HG02885 (cell line): ENCODE measurements at regions not wholly inside any gene's neighbourhood (a gene's known extent, or its start where the extent isn't known, plus 50 kb on each side); places are given as distances from the start of the nearest gene placed in this dataset.

ENCODE experiments used
- ATAC-seq: cut with Tn5 transposase; IDR thresholded peaks from one replicate; pipeline ENCODE4 v1.9.1; 2021; ENCODE audit warnings: mild to moderate bottlenecking; ENCODE audit not compliant: unreplicated experiment, poor library complexity

DNA sequence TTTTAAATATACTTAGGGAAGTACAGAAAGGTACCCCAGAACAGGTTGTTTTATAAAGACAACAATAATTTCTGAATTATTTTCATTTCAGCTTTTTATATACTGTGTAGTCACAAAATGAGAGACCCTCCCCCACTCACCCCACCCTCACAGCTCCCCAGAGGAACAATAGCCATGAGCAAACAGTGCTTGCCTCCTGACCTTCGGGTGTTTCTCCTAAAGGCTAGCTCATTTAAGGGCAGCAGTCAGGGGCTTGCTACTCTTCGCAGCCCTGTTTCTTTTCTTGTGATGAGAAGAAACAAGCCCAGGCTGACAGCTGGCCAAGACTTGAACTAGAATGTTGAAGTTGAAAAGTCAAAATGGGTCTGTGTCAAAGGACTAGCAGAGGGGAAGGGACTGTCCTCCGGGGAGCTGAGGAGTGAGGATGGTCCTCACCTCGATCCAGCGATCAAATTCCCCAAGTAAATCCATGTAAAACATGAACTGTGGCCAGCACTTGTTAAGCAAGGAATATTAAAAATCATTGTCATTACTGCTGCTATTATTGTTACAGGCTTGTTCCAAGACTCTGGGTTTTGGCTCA lies 133.8 kb upstream of the ARHGAP5 start:
- no peak for ATAC-seq

DNA sequence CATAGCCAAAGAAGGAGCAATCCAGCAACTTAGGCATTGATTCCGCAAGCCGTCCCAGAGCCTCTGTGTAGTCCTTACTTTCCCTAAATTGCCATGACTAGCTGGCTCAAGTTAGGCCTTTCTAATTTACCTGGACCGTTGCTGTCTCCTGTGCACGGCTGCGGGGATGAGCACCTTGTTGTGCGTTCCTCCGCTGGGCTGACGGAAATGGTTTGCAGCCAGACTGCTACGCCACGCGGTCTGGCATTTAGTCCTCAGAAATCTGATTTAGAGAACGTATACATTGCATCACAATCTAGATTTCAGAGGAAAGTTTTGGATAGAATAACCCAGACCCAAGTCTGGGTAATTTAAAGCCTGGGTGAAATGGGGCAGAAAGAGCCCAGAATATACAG lies 133.2 kb upstream of the ARHGAP5 start:
- no peak for ATAC-seq

DNA sequence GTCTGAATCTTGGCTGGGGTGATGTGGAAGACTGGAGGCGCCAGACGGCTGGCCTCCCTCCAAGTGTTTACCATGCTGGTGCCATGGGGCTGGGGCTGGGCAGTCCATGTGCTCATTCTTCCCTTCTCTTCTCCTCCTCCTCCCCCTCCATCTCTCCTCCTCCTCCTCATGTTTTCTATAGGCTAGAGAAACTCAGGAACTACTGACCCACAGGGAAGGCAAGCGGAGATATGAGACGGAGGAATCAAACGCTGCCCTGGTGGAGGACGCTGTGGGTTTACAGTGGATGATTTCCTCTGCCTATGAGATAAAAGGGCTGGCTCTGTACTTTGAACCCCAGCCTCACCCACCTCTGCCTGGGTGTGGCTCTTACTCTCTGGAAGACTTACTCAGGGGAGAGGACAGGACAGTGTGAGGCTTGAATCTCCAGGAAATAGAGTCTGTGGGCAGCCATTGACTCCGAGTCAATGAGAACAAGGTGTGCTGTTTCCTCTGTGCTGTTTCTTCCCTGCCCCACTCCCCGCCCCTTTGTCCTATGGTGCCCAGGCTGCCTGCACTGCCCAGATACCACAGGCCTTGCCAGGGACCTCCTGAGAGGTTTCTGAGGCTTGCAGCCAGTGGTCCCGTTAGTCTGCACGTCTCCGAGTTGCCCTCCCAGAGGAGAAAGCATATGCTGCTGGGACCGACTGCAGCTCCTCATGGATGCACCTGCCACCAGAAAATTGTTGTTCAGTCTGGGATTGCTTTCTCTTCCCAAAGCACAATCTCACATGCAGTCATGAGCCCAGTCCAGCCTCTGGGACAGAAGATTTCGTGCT lies 132.6 kb upstream of the ARHGAP5 start:
- no peak for ATAC-seq

DNA sequence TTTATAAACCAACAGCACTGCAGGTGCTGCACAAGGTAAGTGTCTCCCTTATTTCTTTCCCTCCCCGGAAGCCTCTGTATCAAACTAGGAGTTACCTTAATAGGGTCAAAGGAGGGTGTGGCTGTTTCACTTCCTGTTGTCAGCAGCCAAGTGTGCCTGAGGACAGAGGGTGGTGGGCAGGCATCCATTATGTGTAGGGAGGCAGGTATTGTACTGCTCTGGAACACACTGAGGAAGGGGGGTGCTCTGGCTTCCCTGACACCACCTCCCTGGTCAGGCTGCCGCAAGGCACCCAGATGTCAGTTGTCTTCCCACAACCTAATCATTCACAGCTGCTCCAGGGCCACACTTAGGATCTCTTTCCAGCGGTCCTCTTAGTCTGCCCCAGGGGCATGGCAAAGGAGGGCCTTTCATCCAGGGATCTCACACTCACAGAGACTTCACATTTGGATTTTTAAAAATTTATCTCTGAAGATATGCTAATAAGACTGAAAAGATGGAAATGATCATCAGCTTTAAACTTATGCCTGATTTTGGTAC lies 132.0 kb upstream of the ARHGAP5 start:
- ATAC-seq: peak; percentile 84

DNA sequence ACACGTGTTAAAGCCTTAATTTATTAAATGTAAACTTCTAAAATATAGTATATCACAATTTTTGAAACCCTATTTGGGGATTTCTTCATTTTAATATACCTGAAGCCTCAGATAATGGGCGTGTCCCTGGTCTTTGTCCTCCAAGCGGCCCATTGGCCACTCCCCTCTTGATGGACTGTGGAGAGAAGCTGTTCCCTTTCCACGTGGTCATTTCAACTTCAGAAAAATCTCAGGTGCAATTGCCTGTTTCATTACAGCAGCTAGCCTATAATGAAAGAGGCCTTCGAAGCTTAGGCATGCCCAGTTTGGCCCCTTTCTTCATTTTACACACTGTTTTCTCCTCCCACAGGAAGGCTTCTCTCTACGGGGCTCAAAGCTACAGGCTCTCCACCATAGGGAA lies 131.4 kb upstream of the ARHGAP5 start:
- no peak for ATAC-seq

DNA sequence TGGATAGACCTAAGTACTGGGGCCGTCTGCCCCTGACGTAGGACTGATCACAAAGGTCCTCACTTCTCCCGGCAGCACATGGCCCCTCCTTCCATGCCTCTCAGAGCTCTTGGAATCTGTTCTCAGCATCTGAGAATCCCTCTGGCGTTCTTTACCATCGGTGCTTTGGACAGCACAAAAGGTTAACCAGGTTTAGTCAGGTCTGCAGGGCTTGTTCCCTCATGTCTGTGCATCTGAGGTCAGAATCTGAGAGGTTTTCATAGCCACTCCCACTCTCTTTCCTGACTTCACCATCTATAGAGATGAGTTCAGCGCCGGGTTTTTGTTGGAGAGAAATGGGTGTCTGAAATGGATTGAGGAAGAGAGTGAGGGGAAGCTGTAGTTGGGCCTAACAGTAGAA lies 130.0 kb upstream of the ARHGAP5 start:
- no peak for ATAC-seq

DNA sequence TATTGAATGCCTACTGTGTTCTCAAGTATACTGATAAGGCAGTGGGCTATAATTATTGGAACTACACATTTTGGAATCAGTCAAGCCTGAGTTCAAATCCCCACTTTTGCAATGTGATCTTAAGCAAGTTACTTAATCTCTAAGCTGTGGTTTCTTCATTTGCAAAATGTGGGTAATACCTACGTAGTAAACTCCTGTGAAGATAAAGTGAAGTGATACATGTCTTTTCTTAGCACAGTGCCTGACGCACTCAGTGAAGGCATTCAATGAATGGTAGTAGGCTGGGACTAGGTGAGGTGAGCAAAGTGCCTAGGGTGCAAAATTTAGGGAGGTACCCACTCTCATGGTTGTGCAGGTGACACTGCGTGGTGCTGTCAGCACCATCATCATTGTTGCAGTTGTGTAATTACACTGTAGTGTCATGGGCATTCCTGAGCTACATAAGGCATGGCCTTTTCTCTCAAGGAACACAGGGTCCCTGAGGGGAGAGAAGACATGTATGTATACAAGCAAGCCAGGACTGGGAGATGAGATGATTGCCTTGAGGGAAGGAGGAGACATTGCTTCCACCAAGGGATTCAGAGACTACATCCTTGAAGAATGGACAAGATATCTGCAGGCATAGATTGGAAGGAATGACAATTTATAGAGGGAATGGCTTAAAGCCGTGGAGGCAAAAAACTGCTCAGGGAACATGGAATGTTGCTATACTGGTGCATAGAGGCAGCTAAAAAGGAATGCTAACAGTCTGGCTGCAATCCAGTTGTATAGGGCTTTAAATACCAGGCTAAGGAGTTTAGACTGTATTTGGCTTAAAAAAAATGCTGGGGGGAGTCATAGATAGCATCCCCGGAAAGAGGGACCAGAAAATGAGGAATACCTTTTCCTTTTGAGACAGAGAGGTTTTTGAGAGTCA lies 129.2 kb upstream of the ARHGAP5 start:
- no peak for ATAC-seq

GRCh38 chr14:31949709-31950108 lies 127.4 kb upstream of the ARHGAP5 start:
- ATAC-seq: no peak

GRCh38 chr14:31950331-31950730 lies 126.8 kb upstream of the ARHGAP5 start:
- no peak for ATAC-seq

DNA sequence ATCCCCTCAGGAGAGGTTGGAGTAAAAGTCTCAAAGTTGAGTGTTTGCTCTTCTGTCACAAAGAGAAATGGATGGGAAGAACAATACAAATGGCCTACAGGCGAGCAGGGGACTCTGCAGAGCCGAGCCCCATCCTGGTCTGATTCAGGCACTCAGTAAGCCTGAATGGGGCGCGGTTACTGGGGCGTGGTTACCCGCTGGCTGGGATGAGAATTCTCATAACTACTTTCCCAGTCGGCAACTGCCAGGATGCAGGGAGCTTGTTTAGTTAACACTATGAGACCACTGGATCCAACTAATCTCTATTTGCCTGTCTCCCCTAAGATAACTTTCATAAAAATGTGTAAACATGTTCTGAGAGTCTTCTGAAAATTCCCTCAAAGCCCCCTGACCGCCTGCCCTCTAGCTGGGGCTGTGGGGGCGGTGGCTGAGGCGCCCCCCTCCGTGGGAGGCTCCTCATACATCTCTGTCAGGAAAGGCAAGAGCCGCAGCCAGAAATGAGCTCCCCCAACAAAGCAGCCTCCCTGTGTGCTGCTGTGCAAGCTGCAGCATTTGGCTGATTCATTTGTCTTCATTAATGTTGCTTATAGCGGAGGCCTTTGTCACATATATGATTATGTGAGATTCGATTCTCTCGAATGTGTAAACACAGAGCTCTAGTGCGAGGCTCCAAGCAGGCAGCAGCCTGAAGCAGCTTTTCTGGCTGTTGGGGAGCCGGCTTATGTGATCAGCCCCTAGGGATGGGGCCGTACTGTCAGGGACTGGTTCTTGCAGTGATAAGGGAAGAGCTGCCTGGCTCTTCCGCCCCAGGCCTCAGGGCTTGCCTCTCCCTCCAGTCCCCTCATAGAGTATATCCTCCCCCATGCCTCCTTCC lies 126.1 kb upstream of the ARHGAP5 start:
- ATAC-seq: no peak

- ATAC-seq: no peak
These were observed 125.5 kb upstream of the ARHGAP5 start for GRCh38 chr14:31951638-31951964.

DNA sequence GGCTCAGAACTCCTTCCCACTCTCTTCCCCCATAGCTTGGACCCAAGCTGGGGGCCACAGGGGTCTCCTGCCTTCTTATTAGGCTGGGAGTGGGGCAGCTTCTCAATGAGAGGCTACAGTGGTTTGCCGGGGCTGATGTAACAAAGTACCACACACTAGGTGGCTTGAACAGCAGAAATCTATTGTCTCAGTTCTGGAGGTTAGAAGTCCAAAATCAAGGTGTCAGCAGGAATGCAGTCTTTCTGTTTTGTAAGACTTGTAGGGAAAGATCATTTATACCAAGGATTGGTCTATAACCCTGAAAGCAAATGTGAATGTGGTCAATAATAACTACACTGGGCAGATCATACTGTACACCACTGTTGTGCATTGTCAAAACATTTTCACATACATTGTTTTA lies 124.5 kb upstream of the ARHGAP5 start:
- ATAC-seq: no peak

DNA sequence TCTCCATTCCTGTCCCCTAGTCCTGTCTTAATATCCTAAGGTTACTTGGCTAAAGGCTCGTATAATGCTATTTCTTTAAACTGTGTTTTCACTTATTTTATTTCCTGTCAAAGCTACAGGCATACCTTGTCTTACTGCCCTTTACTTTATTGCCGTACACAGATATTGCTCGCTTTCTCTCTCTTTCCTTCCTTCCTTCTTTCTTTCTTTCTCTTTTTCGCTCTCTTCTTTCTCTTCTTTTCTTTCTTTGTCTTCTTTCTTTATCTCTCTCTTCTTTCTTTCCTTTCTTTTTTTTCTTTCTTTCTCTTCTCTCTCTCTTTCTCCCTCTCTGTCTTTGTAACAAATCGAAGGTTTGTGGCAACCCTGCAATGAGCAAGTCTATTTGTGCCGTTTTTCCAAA lies 123.9 kb upstream of the ARHGAP5 start:
- no peak for ATAC-seq

DNA sequence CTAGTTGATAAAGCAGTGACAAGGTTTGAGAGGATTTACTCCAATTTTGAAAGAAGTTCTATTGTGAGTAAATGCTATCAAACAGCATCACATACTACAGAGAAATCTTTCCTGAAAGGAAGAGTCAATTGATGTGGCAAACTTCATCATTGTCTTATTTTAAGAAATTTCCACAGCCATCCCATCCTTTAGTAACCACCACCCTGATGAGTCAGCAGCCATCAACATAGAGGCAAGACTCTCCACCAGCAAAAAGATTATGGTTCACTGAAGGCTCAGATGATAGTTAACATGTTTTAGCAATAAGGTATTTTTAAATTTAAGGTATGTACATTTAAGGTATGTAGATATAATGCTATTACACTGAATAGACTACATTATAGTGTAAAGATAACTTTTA lies 122.1 kb upstream of the ARHGAP5 start:
- no peak for ATAC-seq

DNA sequence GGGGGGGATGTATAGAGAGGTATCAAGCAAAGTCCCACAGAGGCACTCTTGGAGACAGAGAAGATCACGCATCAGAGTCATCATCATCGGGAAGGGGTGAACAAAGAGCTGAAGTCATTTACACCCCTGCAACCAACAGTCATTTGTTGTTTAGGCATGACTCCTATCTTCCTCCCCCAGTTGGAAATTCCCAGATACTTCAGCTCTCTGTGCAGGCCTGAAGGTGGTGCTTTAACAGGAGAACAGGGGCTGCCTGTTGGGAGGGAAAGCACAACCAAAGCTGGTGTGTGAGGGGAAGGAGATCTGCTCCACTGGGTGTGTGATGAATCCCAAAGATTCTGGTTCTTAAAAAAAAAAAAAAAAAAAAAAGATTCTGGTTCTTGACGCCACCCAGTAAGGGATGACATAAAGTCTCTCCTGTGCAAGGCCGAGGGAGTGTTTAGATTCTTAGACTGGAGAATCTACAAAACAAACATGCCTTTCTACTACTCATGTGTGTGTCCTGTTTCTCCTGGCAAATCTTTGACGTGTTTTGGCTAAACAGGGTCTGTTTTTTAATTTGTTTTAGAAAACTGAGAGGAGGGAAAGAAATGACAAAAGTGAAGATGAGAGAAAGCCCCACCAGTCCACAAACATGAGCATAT lies 121.0 kb upstream of the ARHGAP5 start:
- ATAC-seq: no peak

DNA sequence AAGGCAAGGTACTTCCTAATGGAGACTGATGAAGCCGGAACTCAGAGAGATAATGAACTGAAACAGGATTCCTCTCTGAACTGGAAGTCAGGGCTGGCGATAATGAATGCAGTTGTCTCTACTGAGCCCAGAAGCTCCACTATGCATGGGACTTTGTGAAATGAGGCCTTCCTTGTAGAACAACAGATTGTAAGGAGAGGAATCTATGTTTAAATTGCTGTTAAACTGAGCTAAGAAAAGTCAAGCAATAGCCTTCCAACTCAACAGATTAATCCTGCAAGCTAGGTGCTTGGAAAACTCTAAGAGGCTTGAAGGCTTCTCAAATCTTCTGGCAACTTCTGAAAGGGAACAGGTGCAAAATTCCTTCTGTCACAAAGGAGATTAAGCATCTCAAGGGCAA lies 119.5 kb upstream of the ARHGAP5 start:
- ATAC-seq: no peak

- no peak for ATAC-seq
These were observed 117.1 kb upstream of the ARHGAP5 start for GRCh38 chr14:31960039-31960438.

DNA sequence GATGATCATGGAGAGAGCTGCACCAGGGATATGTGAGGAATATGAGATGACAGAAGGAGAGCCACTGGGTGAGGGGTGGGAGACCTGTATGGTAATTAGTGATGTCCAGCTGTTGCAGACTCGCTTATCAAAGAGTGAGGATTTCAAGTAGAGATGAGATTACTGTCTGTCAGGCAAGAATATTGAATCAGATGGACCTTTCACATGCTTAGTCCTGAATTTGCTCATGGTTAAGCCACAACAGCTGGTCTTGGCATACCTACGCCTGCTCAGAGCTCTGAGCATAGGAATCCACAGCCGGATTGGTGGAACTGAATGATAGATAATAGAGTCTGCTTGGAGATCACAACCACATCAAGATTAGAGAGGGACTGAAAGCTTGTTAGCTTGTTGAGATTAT lies 115.2 kb upstream of the ARHGAP5 start:
- no peak for ATAC-seq

DNA sequence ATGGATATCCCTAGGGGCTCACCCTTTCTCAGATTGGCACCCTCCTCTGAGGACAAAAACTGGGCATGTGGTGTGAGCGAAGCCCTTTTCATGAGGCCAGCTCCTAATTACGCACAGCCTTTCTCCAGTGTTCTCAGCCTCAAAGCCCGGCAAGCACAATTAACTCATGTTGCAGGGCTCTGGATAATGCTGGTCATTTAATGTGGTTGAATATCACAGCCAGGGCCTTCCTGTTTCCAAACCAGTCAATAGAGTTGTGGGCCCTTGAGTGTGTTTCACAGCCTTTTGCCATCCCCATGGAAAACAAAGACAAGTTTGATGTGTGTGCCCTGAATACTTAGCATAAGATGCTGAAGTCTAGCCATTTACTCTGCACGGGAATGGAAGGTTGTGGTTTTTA lies 114.2 kb upstream of the ARHGAP5 start:
- ATAC-seq: no peak

- no peak for ATAC-seq
These were observed 113.5 kb upstream of the ARHGAP5 start for GRCh38 chr14:31963587-31963986.
